Kidney epithelial cell (primary cell): ENCODE measurements at regions not wholly inside any gene's neighbourhood (a gene's known extent, or its start where the extent isn't known, plus 50 kb on each side); places are given as distances from the start of the nearest gene placed in this dataset.

Source experiments
- DNase-seq: peaks from one replicate; pipeline ENCODE4 v3.0.0-alpha.2; 2010; ENCODE audit warnings: low read depth
- H3K27me3 ChIP-seq: 2 replicates; pipeline ENCODE4 v1.6.0; 2011; ENCODE audit warnings: low read length; ENCODE audit not compliant: control insufficient read depth, insufficient read depth
- H3K36me3 ChIP-seq: 2 replicates; pipeline ENCODE4 v1.5.1; 2011; ENCODE audit warnings: low read length; ENCODE audit not compliant: control insufficient read depth, insufficient read depth
- H3K4me3 ChIP-seq: 2 replicates; pipeline ENCODE4 v1.5.1; 2011; ENCODE audit warnings: low read depth, mild to moderate bottlenecking, control low read depth, low read length
- CTCF ChIP-seq: IDR thresholded peaks from 2 replicates; pipeline ENCODE4 v1.5.1; 2011; ENCODE audit warnings: mild to moderate bottlenecking, moderate library complexity, low read length, control low read depth, inconsistent platforms; ENCODE audit not compliant: insufficient read depth, poor library complexity, severe bottlenecking

- Histone ChIP-seq H3K27me3 (no peaks in the 10 kb centered on the region), H3K4me3 (no peak overlapping the region), H3K36me3 (no peaks in the 10 kb centered on the region)
- no peak for TF ChIP-seq CTCF
- no peak for DNase-seq
These were observed 204.5 kb upstream of the LRRC7 start for GRCh38 chr1:69363236-69363635.

GRCh38 chr1:69373520-69373919 is 194.2 kb upstream of the LRRC7 start:
- TF ChIP-seq CTCF: no peak
- Histone ChIP-seq H3K36me3 (no peaks in the 10 kb centered on the region), H3K4me3 (no peak overlapping the region), H3K27me3 (no peaks in the 10 kb centered on the region)
- no peak for DNase-seq

- Histone ChIP-seq H3K4me3 (no peak overlapping the region), H3K36me3 (no peaks in the 10 kb centered on the region), H3K27me3 (no peaks in the 10 kb centered on the region)
- no peak for DNase-seq
- no peak for TF ChIP-seq CTCF
These were observed 191.3 kb upstream of the LRRC7 start for GRCh38 chr1:69376408-69376807.

GRCh38 chr1:69377507-69377906 is 190.2 kb upstream of the LRRC7 start:
- H3K27me3 ChIP-seq: no peaks in the 10 kb centered on the region
- H3K36me3 ChIP-seq: no peaks in the 10 kb centered on the region
- DNase-seq: no peak
- no peak for TF ChIP-seq CTCF
- H3K4me3 ChIP-seq: no peak overlapping the region

GRCh38 chr1:69388044-69388443 is 179.7 kb upstream of the LRRC7 start:
- no peaks in the 10 kb centered on the region for H3K27me3 ChIP-seq
- no peak for DNase-seq
- no peak for TF ChIP-seq CTCF
- H3K4me3 ChIP-seq: no peak overlapping the region
- no peaks in the 10 kb centered on the region for H3K36me3 ChIP-seq

GRCh38 chr1:69400128-69400527 is 167.6 kb upstream of the LRRC7 start:
- H3K36me3 ChIP-seq: no peaks in the 10 kb centered on the region
- no peak for DNase-seq
- H3K4me3 ChIP-seq: no peak overlapping the region
- no peak for TF ChIP-seq CTCF
- H3K27me3 ChIP-seq: no peaks in the 10 kb centered on the region
